Ishikawa (cell line): ENCODE measurements at regions not wholly inside any gene's neighbourhood (a gene's known extent, or its start where the extent isn't known, plus 50 kb on each side); places are given as distances from the start of the nearest gene placed in this dataset.

Experiments used
- CREB1 ChIP-seq: IDR thresholded peaks from 2 replicates; pipeline ENCODE4 v1.6.1; 2012; ENCODE audit warnings: low read depth
- EGR1 ChIP-seq: IDR thresholded peaks from 2 replicates; pipeline ENCODE4 v1.6.1; 2012
- EP300 ChIP-seq: IDR thresholded peaks from 2 replicates; pipeline ENCODE4 v1.6.1; 2012; ENCODE audit warnings: borderline replicate concordance
- FOXM1 ChIP-seq: IDR thresholded peaks from 2 replicates; pipeline ENCODE4 v1.6.1; 2012; ENCODE audit warnings: low read depth, borderline replicate concordance
- MAX ChIP-seq: IDR thresholded peaks from 2 replicates; pipeline ENCODE4 v1.6.1; 2012
- RAD21 ChIP-seq: IDR thresholded peaks from 2 replicates; pipeline ENCODE4 v1.6.1; 2012; ENCODE audit warnings: low read depth
- REST ChIP-seq: IDR thresholded peaks from 2 replicates; pipeline ENCODE4 v1.6.1; 2012; ENCODE audit warnings: low read depth, mild to moderate bottlenecking
- TAF1 ChIP-seq: IDR thresholded peaks from 2 replicates; pipeline ENCODE4 v1.6.1; 2012; ENCODE audit warnings: low read depth, mild to moderate bottlenecking
- TCF12 ChIP-seq: IDR thresholded peaks from 2 replicates; pipeline ENCODE4 v1.6.1; 2012; ENCODE audit warnings: low read depth
- TEAD4 ChIP-seq: IDR thresholded peaks from 2 replicates; pipeline ENCODE4 v1.6.1; 2012
- YY1 ChIP-seq: IDR thresholded peaks from 2 replicates; pipeline ENCODE4 v1.6.1; 2012; ENCODE audit warnings: low read depth
- ZBTB7A ChIP-seq: IDR thresholded peaks from 2 replicates; pipeline ENCODE4 v1.6.1; 2012; ENCODE audit warnings: low read depth

- TF ChIP-seq EP300 (no peak), RAD21 (no peak), EGR1 (no peak), MAX (no peak), REST (no peak), TEAD4 (no peak), ZBTB7A (no peak), CREB1 (no peak), TCF12 (no peak), TAF1 (no peak), FOXM1 (no peak), YY1 (no peak)
Observed at GRCh38 chr5:2137444-2138050, 254.8 kb upstream of the IRX4 start.
